Activated effector memory CD4-positive, alpha-beta T cell treated with anti-CD3 and anti-CD28 coated beads, Interleukin-2, amount 50 U/mL, for 16 hours (primary cell): ENCODE measurements at regions not wholly inside any gene's neighbourhood (a gene's known extent, or its start where the extent isn't known, plus 50 kb on each side); places are given as distances from the start of the nearest gene placed in this dataset.

Experiments used
- DNase-seq: peaks from one replicate; pipeline ENCODE4 v3.0.0-alpha.2; 2020

- no peak for DNase-seq
These were observed 466.2 kb upstream of the HNRNPA3 start for GRCh38 chr2:176746411-176746810.

DNA sequence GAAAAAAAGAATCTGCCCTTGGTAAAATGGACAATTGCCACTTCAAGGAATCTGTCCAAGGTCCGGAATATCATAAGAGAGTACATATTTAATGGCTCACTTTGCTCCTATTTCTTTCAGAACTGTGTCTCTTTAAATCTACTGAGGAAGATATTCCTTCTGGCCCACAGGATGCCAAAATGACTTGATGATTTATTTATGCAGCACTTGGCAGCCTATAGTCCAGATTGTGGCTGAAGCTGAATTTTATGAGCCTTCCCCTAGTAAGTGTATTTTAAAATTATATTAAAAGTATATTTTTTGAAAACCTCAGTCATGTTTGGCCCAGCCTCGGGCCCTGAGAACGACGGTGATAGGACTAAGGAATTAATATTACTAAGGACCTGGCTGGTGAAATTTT is 465.1 kb upstream of the HNRNPA3 start:
- DNase-seq: no peak

- DNase-seq: no peak
These were observed 464.7 kb upstream of the HNRNPA3 start for GRCh38 chr2:176747928-176748327.

DNA sequence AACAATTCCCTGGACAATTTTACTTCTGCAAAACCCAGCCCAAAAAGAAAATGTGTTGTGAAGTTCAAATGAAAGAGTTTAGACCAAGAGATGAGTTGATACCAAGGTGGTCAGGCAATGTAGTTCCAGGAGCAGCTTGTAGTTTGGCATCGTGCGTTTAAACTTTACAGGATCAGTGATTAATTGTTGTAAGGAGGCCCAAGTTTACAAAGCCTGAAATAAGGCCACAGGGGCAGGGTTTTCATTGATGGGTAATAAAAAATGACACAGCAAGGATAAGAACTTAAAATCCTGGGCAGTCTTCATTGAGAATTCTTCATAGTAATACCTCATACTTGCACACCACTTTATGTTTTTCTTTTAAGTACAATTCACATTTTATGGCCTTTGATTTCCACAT is 463.9 kb upstream of the HNRNPA3 start:
- DNase-seq: no peak

DNA sequence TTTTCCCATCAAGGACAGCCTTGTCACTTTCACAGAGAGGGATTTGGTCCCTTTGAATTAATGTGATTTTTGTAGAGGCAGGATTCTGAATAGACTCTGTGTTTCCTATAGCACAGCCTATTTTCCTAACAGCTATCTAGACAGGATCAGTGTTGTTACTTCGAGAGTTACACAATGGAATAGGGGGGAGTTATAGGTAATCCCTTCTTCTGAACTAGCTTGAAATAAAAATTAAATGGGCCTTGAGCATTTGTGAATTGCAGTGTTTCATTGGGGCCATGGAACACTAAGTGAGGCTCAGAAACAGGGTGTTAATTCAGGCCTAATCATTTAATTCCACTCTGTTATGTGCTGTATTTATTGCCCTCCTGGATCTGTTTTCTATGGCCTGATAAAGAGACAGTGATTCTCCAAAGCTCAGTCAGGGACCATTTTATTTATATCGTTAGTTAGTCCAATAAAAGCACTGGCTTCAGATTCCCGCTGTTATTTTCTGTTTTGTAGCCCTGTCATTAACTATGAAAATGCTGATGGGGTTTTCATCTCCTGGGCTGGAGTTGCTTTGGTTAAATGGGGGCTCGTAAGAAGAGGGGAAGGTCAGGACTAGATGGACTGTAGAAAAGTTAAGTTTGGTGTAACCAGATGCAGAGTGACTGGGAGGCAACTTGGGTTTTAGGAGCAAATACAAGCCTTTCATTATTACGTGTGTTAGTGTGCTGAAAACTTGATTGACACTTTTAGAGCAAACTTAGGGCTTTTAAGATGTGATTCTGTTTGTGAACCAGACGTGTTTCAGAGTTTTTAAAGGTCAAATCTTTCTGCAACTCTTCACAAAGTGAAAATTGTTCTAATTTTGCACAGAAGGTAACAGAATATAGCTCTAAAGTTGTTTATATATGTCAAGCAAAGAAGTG is 461.0 kb upstream of the HNRNPA3 start:
- no peak for DNase-seq

DNA sequence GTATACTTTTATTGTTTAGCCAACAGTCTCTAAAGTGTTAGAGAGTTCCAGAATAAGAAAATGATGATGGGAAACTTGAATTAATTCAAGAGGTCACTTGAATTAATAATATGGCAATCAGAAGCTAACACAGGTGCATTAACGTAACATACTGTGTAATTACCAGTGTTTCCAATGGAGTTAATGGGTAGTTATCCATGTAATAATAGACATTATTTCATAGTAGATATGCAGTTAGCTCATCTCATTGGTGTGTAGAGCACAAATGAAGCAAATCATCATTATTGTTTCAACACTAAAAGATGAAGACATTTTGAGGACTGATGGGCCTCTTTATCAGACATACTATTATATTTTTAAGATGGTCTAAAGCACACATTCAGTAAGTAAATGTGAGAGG is 460.3 kb upstream of the HNRNPA3 start:
- no peak for DNase-seq

- DNase-seq: no peak
These were observed 459.4 kb upstream of the HNRNPA3 start for GRCh38 chr2:176753205-176753604.

DNA sequence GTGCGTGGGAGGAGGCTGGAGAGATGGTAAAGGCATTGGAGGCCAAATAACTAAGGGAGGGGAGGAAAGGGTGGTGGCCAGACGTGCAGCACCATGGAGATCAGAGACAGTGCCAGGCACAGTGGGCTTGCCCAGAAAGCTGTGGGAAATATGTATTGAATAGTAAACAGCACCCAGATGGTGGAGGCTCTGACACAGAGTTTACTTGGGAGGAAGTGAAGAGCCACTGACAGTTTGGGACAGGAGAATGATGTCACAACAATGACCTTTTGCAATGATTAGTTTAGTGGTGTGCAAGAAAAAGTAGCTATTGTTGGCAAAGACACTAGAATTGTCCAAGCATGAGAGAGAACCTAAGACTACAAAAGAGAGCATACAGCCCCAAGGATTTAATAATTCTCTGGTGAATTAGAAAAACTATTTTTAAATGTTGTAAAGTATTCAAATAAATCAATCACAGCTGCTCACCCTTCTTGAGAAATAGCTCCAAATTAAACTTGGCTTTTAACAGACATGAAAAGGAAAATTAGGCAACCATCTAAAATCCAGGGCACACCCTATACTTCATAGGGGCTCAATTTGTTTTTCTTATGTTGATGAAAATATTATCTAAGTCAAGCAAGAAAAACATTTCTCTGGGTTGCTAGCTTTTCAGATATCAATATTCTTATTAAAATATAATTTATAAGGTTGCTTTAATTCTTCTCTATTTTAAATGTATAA is 458.7 kb upstream of the HNRNPA3 start:
- DNase-seq: no peak

DNA sequence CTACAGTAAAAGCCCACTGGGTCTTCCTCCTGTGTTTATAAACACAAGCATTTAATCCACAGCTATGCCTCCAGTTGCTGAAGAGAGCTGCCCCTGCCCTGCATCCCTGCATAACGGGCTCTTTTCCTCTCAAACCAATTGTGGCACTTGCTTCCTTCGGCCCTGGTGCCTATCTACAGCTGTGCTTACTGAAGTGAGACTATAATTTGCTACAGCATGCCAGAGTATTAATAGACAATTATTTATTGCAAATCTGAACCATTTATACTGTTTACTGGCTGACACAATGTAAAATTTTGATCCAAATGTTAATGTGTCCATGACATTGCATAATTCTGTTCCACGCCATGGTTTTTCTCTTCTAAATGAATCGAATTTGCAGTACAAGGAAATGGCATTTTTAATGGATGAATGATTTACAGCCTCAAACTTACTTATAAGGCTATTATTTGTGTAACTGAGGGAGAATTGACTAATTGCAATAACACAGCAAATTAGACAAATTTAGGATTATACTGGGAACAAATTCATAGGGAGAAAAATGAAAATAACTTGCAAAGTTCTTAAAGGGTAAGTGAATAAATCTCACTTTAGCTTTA is 457.0 kb upstream of the HNRNPA3 start:
- DNase-seq: no peak

GRCh38 chr2:176758426-176758825 is 454.2 kb upstream of the HNRNPA3 start:
- no peak for DNase-seq

DNA sequence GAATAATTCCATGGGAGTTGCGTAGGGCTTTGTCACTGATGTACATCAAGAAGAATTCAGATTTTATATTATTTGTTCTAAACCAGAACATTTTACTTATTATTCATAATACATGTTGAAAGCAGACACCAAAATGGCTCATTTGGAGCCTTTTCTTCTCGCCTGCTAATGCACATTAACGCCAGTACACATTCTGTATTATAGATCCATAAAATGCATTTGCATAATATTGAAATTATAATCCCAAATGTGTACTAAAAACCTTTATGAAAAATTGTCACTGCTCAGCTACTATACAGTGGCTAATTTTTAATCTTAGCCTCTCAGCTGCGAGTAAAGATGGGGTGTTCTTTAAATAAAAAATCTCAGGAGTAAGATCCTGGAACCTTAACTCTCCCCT is 452.2 kb upstream of the HNRNPA3 start:
- no peak for DNase-seq

GRCh38 chr2:176763130-176763529 is 449.5 kb upstream of the HNRNPA3 start:
- no peak for DNase-seq

DNA sequence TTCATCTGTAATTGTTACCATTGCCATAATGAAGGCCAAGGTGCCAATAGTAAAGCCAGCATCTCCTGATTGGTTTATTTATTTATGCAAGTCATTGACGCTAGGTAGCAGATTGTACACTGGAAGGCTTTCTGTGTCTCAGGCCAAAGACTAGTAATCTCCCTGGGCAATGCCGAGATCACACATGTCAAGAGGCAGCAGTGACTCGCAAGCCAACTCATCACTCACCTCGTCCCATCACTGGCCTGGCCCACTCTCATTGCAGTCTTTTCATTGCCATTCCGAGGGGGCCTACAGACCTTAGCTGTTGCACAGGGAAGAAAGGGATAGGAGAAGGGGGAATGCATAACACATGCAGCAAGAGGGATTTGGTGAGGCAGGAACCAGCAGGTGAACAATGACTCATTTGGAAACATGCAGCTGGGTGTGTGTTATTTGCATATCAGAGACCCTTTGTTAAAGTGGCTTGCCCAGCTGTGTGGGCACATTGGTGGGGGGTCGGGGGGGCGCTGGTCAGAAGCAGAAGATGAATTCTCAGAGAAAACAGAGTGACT is 448.7 kb upstream of the HNRNPA3 start:
- DNase-seq: no peak

GRCh38 chr2:176764921-176765320 is 447.7 kb upstream of the HNRNPA3 start:
- no peak for DNase-seq

DNA sequence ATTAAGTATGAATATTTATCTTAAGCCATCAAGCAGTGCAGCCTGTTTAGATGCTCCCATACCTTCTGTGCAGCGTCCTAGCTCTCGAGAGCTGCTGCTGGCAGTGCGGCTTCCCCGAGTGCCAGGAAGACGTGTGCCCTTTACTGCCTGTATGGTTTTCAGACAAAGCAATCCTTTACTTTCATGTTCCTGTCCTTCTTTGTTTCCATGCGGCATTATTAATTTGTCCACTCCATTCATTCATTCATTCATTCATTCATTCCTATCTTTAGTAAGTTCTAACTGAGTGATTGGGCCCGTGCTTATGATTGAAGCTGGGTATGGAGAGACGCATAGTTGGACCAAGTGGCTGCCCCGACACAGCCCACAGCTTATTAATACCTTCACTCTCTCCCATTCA is 446.6 kb upstream of the HNRNPA3 start:
- DNase-seq: no peak

GRCh38 chr2:176768185-176768584 is 444.4 kb upstream of the HNRNPA3 start:
- DNase-seq: no peak

DNA sequence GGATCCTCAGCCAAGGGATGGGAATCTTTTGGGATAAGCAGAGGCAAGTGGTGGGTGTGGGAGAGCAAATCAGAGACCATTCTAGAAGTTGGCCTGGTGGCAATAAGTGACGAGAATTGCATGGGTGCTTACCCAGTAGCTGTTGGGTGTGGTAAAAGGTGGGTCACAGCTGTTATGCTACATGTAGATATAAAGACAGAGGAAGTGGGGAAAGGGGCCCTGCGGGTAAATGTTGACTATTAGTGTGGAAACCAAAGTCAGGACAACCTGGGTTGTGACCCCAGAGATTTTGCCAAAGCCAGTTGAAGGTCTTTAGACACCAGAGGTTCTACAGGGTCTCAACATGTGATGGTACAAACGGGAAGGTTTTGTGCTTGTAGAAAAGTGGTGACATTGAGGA is 443.6 kb upstream of the HNRNPA3 start:
- DNase-seq: no peak

- DNase-seq: no peak
These were observed 442.9 kb upstream of the HNRNPA3 start for GRCh38 chr2:176769499-176770370.

DNA sequence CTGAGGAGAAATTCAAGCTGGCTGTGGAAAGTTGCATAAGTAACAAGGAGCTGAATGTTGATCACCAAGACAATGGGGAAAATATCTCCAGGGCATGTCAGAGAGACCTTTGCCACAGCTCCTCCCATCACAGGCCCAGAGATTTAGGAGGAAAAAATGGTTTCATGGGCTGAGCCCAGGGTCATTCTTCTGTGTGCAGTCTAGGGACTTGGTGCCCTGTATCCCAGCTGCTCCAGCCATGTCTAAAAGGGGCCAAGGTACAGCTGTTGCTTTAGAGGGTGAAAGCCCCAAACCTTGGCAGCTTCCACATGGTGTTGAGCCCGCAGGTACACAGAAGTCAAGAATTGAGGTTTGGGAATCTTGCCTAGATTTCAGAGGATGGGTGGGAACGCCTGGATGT is 439.8 kb upstream of the HNRNPA3 start:
- DNase-seq: no peak

DNA sequence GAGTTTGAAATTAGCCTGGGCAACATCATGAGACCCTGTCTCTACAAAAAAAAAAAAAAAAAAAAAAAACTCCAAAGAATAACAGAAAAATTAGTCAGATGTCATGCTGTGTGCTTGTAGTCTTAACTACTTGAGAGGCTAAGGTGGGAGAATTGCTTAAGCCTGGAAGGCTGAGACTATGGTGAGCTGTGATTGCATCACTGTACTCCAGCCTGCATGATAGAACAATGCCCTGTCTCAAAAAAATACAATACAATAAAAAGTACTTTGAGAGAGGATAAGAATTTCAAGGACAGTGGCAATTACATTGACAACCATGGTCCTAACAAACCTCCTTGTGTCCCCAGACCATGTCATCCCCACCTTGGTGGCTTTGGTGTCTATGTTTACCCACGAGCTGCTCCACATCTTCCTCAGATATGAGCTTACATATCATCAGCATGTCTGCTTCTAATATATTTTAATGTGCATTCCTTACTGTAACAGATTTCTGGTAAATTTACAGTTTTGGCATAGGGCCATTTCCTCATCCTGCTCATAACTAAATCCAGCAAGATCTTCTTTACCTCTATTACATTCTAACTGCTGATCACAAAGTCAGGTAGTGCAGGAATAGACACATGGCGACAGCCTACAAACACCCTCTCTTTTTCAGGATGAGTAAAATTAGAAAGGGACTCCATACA is 437.7 kb upstream of the HNRNPA3 start:
- DNase-seq: no peak

DNA sequence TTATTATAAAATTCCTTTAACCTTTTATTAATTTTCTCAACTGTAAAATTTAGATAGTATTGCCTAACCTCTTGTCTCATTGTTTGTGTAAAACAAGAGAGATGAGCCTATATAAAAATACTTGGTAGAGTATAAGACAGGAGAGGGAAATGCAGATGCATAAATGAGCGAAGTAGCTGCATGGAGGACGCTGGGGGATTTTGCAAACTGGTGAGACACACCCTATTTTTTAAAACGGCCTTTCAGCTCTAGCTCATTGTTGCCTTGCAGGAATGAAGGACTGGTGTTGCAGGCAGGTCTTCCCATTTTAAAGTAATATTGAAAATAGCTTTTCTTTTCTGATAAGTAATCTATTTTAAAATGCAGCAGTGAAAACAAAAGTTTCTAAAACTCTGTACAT is 435.3 kb upstream of the HNRNPA3 start:
- no peak for DNase-seq

- DNase-seq: no peak
These were observed 432.7 kb upstream of the HNRNPA3 start for GRCh38 chr2:176779917-176780316.
